ENCODE measurements at regions not wholly inside any gene's neighbourhood (a gene's known extent, or its start where the extent isn't known, plus 50 kb on each side); places are given as distances from the start of the nearest gene placed in this dataset.

DNA sequence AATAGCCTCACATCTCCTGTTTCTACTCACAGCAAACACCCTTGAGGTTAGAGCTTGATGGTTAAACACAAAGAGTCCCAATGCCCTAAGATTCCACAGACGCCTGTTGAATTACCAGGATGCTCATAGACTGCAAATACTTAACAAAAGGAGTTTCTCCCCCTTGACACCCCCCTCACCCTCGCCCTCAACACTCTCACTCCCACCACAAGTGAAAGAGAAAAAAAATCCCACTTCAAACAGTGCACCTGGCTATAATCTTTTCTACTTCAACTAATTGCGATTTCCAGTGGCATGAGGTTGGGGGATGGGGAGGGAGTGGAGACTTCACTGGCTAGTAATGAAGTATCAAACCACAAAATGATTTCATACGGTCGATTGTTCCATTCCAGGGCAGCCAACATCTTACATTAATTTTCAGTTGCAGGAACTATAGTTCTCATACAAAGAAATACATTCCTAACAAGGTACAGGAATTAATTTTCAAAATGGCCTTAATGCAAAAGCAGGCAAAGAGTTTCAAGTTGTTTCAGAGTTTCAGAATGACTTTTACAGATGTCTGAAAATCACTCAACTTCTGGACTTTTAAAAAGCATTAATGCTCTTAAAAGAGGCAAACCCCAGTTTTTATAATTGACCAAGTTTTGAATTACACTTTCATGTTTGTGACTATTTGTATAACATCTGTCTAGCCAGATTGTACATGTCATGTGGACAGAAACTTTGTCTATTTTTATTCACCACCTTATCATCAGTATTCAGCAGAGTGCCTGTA is 390.7 kb downstream of the C12orf75 start:
- no peak overlapping the region for H3K27ac ChIP-seq
- no peaks in the 10 kb centered on the region for H3K4me1 ChIP-seq (ENCODE audit: insufficient read depth)
- intact Hi-C loops (cut with DNase I) = no loop called here
- TF ChIP-seq, protein P1, sequence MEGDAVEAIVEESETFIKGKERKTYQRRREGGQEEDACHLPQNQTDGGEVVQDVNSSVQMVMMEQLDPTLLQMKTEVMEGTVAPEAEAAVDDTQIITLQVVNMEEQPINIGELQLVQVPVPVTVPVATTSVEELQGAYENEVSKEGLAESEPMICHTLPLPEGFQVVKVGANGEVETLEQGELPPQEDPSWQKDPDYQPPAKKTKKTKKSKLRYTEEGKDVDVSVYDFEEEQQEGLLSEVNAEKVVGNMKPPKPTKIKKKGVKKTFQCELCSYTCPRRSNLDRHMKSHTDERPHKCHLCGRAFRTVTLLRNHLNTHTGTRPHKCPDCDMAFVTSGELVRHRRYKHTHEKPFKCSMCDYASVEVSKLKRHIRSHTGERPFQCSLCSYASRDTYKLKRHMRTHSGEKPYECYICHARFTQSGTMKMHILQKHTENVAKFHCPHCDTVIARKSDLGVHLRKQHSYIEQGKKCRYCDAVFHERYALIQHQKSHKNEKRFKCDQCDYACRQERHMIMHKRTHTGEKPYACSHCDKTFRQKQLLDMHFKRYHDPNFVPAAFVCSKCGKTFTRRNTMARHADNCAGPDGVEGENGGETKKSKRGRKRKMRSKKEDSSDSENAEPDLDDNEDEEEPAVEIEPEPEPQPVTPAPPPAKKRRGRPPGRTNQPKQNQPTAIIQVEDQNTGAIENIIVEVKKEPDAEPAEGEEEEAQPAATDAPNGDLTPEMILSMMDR (IDR thresholded peaks at IDR 0.05) = no peak
- no peak for TF ChIP-seq EP300 (IDR thresholded peaks at IDR 0.05)
- TF ChIP-seq POLR2A (IDR thresholded peaks at IDR 0.05) = no peak
- no peaks in the 10 kb centered on the region for H3K27me3 ChIP-seq
- H3K4me3 ChIP-seq = no peak overlapping the region
- 53 to 63% (median 55%) methylated on average over 5 of the region's 5 CpGs for WGBS, 3 donors
- no peaks in the 10 kb centered on the region for H3K9me3 ChIP-seq
- no peaks in the 10 kb centered on the region for H3K36me3 ChIP-seq
- DNase-seq = no peak

GRCh38 chr12:105721891-105722290 is 391.4 kb downstream of the C12orf75 start:
- no peak for DNase-seq

GRCh38 chr12:105723066-105723465 is 392.6 kb downstream of the C12orf75 start:
- intact Hi-C loops (cut with DNase I) = no loop called here
- Histone ChIP-seq H3K36me3 (no peaks in the 10 kb centered on the region), H3K9me3 (no peaks in the 10 kb centered on the region), H3K27me3 (no peaks in the 10 kb centered on the region), H3K4me1 (ENCODE audit: insufficient read depth) (no peaks in the 10 kb centered on the region), H3K4me3 (no peak overlapping the region), H3K27ac (no peak overlapping the region)
- no peak for DNase-seq
- TF ChIP-seq EP300 (IDR thresholded peaks at IDR 0.05) (no peak), POLR2A (IDR thresholded peaks at IDR 0.05) (no peak)
- TF ChIP-seq, protein P1 (IDR thresholded peaks at IDR 0.05) = no peak
- 90 to 96% (median 94%) methylated on average over 2 of the region's 2 CpGs for WGBS, 3 donors

More at GRCh38 chr12:105721891-105722290, 391.4 kb downstream of the C12orf75 start:
- Histone ChIP-seq H3K4me3 (no peak overlapping the region), H3K27ac (no peak overlapping the region), H3K9me3 (no peaks in the 10 kb centered on the region), H3K36me3 (no peaks in the 10 kb centered on the region), H3K27me3 (no peaks in the 10 kb centered on the region), H3K4me1 (ENCODE audit: insufficient read depth) (no peaks in the 10 kb centered on the region)
- TF ChIP-seq EP300 (IDR thresholded peaks at IDR 0.05) (no peak), POLR2A (IDR thresholded peaks at IDR 0.05) (no peak)
- TF ChIP-seq, protein P1 (IDR thresholded peaks at IDR 0.05) = no peak
- intact Hi-C loops (cut with DNase I) = no loop called here
- WGBS, 3 donors = 23 to 42% (median 30%) methylated on average over 2 of the region's 2 CpGs

DNA sequence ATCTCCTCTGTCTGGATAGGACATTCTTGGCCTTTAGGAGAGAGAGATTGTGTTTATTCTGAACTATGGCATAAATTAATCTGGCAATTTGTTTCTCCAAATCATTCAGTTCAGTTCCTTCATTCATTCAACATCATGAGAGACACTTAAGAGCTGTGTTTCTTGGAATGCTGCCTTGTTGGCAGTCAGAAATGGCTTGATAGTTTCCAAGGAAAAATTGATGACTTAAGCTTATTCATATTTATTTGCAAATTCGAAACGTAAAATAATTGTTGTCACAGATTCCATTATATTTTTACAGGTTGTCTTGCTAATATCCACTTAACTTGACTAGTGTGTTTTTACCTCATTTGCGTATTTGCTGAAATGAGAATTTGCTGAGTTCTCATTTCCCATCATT is 393.0 kb downstream of the C12orf75 start:
- Histone ChIP-seq H3K4me1 (ENCODE audit: insufficient read depth) (no peaks in the 10 kb centered on the region), H3K4me3 (no peak overlapping the region), H3K9me3 (no peaks in the 10 kb centered on the region), H3K36me3 (no peaks in the 10 kb centered on the region), H3K27me3 (no peaks in the 10 kb centered on the region), H3K27ac (no peak overlapping the region)
- WGBS, 3 donors = 74 to 85% (median 77%) methylated on average over 3 of the region's 3 CpGs
- intact Hi-C loops (cut with DNase I) = no loop called here
- TF ChIP-seq, protein P1 (IDR thresholded peaks at IDR 0.05) = no peak
- TF ChIP-seq POLR2A (IDR thresholded peaks at IDR 0.05) (no peak), EP300 (IDR thresholded peaks at IDR 0.05) (no peak)
- DNase-seq = no peak

All from ovary (tissue), 7 donors.